ENCODE measurements at regions not wholly inside any gene's neighbourhood (a gene's known extent, or its start where the extent isn't known, plus 50 kb on each side); places are given as distances from the start of the nearest gene placed in this dataset.

- Histone ChIP-seq H3K4me1 (ENCODE audit: control insufficient read depth in 5 of 5, insufficient read depth in 5 of 5, low read length in 5 of 5) (no peaks in the 10 kb centered on the region), H3K4me3 (no peak overlapping the region), H3K27ac (ENCODE audit: low read depth in 1 of 2, low read length in 1 of 2) (no peak overlapping the region), H3K27me3 (ENCODE audit: control insufficient read depth in 3 of 3, insufficient read depth in 3 of 3, low read length in 2 of 3) (no peaks in the 10 kb centered on the region), H3K36me3 (ENCODE audit: control insufficient read depth in 4 of 4, insufficient read depth in 4 of 4, low read length in 4 of 4) (no peaks in the 10 kb centered on the region), H3K9ac (ENCODE audit: insufficient read depth in 1 of 2, low read length in 2 of 2) (no peak overlapping the region), H3K9me3 (ENCODE audit: control insufficient read depth in 4 of 4, insufficient read depth in 3 of 4, low read length in 3 of 4) (peaks cover 0 to 3% (median 0%) of the 10 kb centered on the region in 4 donors)
- TF ChIP-seq CTCF (IDR thresholded peaks at IDR 0.05; ENCODE audit: control extremely low read depth, extremely low read depth): no peak
- 87 to 88% methylated on average over 5 of the region's 5 CpGs for WGBS, 2 donors
- DNase-seq (no peak), ATAC-seq (ENCODE audit: insufficient read depth, low FRiP score) (no peak)
Observed at GRCh38 chr7:153521370-153521769, 530.8 kb upstream of the DPP6 start.

GRCh38 chr7:153522261-153522660, 529.9 kb upstream of the DPP6 start:
- no peak for TF ChIP-seq CTCF (IDR thresholded peaks at IDR 0.05; ENCODE audit: control extremely low read depth, extremely low read depth)
- H3K9ac ChIP-seq (ENCODE audit: insufficient read depth in 1 of 2, low read length in 2 of 2): no peak overlapping the region
- 59 to 71% methylated on average over 5 of the region's 5 CpGs for WGBS, 2 donors
- H3K4me3 ChIP-seq: no peak overlapping the region
- ATAC-seq (ENCODE audit: insufficient read depth, low FRiP score): no peak
- no peak for DNase-seq
- no peaks in the 10 kb centered on the region for H3K4me1 ChIP-seq (ENCODE audit: control insufficient read depth in 5 of 5, insufficient read depth in 5 of 5, low read length in 5 of 5)
- no peaks in the 10 kb centered on the region for H3K36me3 ChIP-seq (ENCODE audit: control insufficient read depth in 4 of 4, insufficient read depth in 4 of 4, low read length in 4 of 4)
- H3K27ac ChIP-seq (ENCODE audit: low read depth in 1 of 2, low read length in 1 of 2): no peak overlapping the region
- peaks cover 0 to 3% (median 0%) of the 10 kb centered on the region in 4 donors for H3K9me3 ChIP-seq (ENCODE audit: control insufficient read depth in 4 of 4, insufficient read depth in 3 of 4, low read length in 3 of 4)
- no peaks in the 10 kb centered on the region for H3K27me3 ChIP-seq (ENCODE audit: control insufficient read depth in 3 of 3, insufficient read depth in 3 of 3, low read length in 2 of 3)

- no peak overlapping the region for H3K9ac ChIP-seq (ENCODE audit: insufficient read depth in 1 of 2, low read length in 2 of 2)
- peaks cover 0 to 2% (median 0%) of the 10 kb centered on the region in 4 donors for H3K9me3 ChIP-seq (ENCODE audit: control insufficient read depth in 4 of 4, insufficient read depth in 3 of 4, low read length in 3 of 4)
- WGBS, 2 donors: 82 to 84% methylated on average over 16 of the region's 16 CpGs
- no peaks in the 10 kb centered on the region for H3K27me3 ChIP-seq (ENCODE audit: control insufficient read depth in 3 of 3, insufficient read depth in 3 of 3, low read length in 2 of 3)
- ATAC-seq (ENCODE audit: insufficient read depth, low FRiP score) (no peak), DNase-seq (no peak)
- H3K27ac ChIP-seq (ENCODE audit: low read depth in 1 of 2, low read length in 1 of 2): no peak overlapping the region
- no peaks in the 10 kb centered on the region for H3K4me1 ChIP-seq (ENCODE audit: control insufficient read depth in 5 of 5, insufficient read depth in 5 of 5, low read length in 5 of 5)
- no peaks in the 10 kb centered on the region for H3K36me3 ChIP-seq (ENCODE audit: control insufficient read depth in 4 of 4, insufficient read depth in 4 of 4, low read length in 4 of 4)
- TF ChIP-seq CTCF (IDR thresholded peaks at IDR 0.05; ENCODE audit: control extremely low read depth, extremely low read depth): no peak
- H3K4me3 ChIP-seq: no peak overlapping the region
Observed at GRCh38 chr7:153523320-153524015, 528.7 kb upstream of the DPP6 start.

Measured in lung (tissue), 11 donors.